NCI-H2081 treated with DMSO at 0.1 percent for 48 hours (cell line): ENCODE measurements at regions not wholly inside any gene's neighbourhood (a gene's known extent, or its start where the extent isn't known, plus 50 kb on each side); places are given as distances from the start of the nearest gene placed in this dataset.

Experiments used
- DNase-seq: peaks from one replicate; lab custom pipeline; 2025; lab: John Stamatoyannopoulos, UW

GRCh38 chr15:93278783-93279182 is 189.8 kb upstream of the RGMA start:
- DNase-seq = no peak

GRCh38 chr15:93278006-93278405 is 189.0 kb upstream of the RGMA start:
- no peak for DNase-seq

GRCh38 chr15:93274257-93274656 is 185.2 kb upstream of the RGMA start:
- DNase-seq = no peak

- DNase-seq = no peak
Measured at GRCh38 chr15:93271871-93272270, 182.9 kb upstream of the RGMA start.

- no peak for DNase-seq
Measured at GRCh38 chr15:93270937-93271467, 182.0 kb upstream of the RGMA start.

- DNase-seq = no peak
Measured at GRCh38 chr15:93268066-93268465, 179.1 kb upstream of the RGMA start.

- no peak for DNase-seq
Measured at GRCh38 chr15:93266291-93266690, 177.3 kb upstream of the RGMA start.

GRCh38 chr15:93265111-93265556 is 176.1 kb upstream of the RGMA start:
- DNase-seq = no peak

- DNase-seq = no peak
Measured at GRCh38 chr15:93261845-93262244, 172.8 kb upstream of the RGMA start.

GRCh38 chr15:93257920-93258319 is 168.9 kb upstream of the RGMA start:
- DNase-seq = no peak

GRCh38 chr15:93253681-93254080 is 164.7 kb upstream of the RGMA start:
- no peak for DNase-seq

GRCh38 chr15:93252780-93253179 is 163.8 kb upstream of the RGMA start:
- no peak for DNase-seq

- DNase-seq = no peak
Measured at GRCh38 chr15:93250950-93251349, 161.9 kb upstream of the RGMA start.

- no peak for DNase-seq
Measured at GRCh38 chr15:93250209-93250608, 161.2 kb upstream of the RGMA start.

GRCh38 chr15:93249623-93250022 is 160.6 kb upstream of the RGMA start:
- DNase-seq = no peak

GRCh38 chr15:93247466-93248121 is 158.6 kb upstream of the RGMA start:
- DNase-seq = no peak

GRCh38 chr15:93246266-93247242 is 157.5 kb upstream of the RGMA start:
- peak; percentile 10 for DNase-seq

- DNase-seq = no peak
Measured at GRCh38 chr15:93245661-93246042, 156.6 kb upstream of the RGMA start.

- DNase-seq = no peak
Measured at GRCh38 chr15:93244696-93245660, 156.0 kb upstream of the RGMA start.

- no peak for DNase-seq
Measured at GRCh38 chr15:93243573-93243972, 154.6 kb upstream of the RGMA start.

- no peak for DNase-seq
Measured at GRCh38 chr15:93241696-93242585, 152.9 kb upstream of the RGMA start.
